Epithelial cell of proximal tubule (primary cell): ENCODE measurements at regions not wholly inside any gene's neighbourhood (a gene's known extent, or its start where the extent isn't known, plus 50 kb on each side); places are given as distances from the start of the nearest gene placed in this dataset.

Source experiments
- DNase-seq: peaks from one replicate; pipeline ENCODE4 v3.0.0-alpha.2; 2011; ENCODE audit warnings: low read depth
- H3K4me3 ChIP-seq: 2 replicates; pipeline ENCODE4 v1.5.1; 2011; ENCODE audit warnings: low read depth, mild to moderate bottlenecking, low read length
- CTCF ChIP-seq: conservative IDR thresholded peaks from 2 replicates; pipeline ENCODE4 v1.5.1; 2012; ENCODE audit warnings: low read depth, mild to moderate bottlenecking, low read length

GRCh38 chr5:165066751-165067385, 1561.4 kb downstream of the MAT2B start:
- no peak for DNase-seq
- H3K4me3 ChIP-seq: no peak overlapping the region
- TF ChIP-seq CTCF: no peak

DNA sequence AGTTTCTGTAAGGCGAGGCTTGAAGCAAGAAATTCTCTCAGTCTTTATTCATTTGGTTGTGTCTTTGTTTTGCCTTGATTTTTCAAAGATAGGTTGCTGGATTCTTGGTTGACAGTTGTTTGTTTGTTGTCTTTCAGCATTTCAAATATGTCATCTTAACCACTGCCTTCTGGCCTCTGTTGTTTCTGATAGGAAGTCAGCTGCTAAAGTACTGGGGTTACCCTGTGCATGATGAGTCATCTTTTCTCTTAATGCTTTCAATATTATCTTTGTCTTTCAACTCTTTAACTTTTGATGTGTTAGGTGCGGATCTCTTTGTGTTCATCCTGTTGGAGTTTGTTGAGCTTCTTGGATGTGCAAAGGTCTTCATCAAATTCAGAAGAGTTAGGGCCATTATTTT, 1571.3 kb downstream of the MAT2B start:
- no peak for TF ChIP-seq CTCF
- no peak for DNase-seq
- H3K4me3 ChIP-seq: no peak overlapping the region

GRCh38 chr5:165079389-165079788, 1574.0 kb downstream of the MAT2B start:
- DNase-seq: no peak
- no peak for TF ChIP-seq CTCF
- no peak overlapping the region for H3K4me3 ChIP-seq

DNA sequence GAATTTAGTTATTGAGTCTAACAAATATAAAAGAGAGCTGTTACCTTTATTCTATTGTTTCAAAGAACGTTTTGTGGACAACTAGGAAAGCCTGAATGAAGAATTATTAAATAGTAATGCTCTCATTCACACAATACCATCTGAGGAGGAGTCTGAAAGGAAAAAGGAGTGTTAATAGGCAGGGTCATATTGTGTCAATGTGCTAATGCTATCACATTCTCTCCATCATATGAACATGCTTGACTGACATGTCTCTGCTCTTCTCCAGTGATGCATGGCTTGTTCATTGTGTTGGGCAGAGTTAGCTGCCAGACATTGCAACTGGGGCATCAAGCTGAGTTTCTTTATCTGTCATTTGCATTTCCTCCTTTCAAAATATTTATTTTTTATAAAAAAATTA, 1578.0 kb downstream of the MAT2B start:
- no peak for TF ChIP-seq CTCF
- H3K4me3 ChIP-seq: no peak overlapping the region
- no peak for DNase-seq

DNA sequence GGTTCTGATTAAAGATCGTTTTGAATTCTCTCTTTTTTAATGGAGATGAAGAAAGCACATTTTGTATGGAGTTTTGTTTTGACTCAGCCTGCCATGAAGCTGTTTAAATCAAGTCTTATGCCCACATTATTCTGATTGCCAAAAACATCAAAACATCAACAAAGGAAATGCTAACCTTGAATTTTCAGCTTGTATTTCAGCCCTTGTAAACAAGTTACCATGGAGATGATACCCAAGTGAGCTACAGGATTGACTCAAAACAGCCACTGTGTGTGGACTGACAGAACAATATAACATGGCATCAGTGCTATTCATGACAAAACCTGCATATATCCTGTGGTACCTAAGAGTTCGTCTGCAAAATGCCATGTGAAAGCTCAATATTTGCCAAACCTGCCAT, 1581.0 kb downstream of the MAT2B start:
- no peak for TF ChIP-seq CTCF

GRCh38 chr5:165094782-165095181, 1589.4 kb downstream of the MAT2B start:
- no peak overlapping the region for H3K4me3 ChIP-seq
- TF ChIP-seq CTCF: no peak
- DNase-seq: no peak

More for the DNA sequence above, 1581.0 kb downstream of the MAT2B start:
- no peak overlapping the region for H3K4me3 ChIP-seq
- no peak for DNase-seq

DNA sequence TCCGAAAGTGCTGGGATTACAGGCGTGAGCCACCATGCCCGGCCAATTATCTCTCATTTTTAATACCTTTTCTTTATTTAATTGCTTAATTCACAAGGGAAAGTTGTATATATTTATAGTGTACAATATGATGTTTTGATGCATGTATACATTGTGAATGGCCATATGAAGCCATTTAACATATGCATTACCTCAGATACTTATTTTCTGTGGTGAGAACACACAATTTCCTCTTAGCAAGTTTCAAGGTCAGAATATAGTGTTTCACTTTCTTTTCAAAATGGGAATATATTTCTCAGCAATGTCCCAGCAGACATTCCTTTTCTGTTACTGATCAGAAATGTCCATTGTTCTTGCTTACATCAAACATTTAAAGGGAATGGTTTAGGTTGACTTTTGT, 1596.3 kb downstream of the MAT2B start:
- no peak overlapping the region for H3K4me3 ChIP-seq
- DNase-seq: no peak
- no peak for TF ChIP-seq CTCF
